ENCODE measurements at regions not wholly inside any gene's neighbourhood (a gene's known extent, or its start where the extent isn't known, plus 50 kb on each side); places are given as distances from the start of the nearest gene placed in this dataset.
"Not testable (repeated sequence)": the region's sequence is repeated elsewhere in the genome, so short reads cannot be mapped to it uniquely, and the experiment has no call there.

- no peaks in the 10 kb centered on the region for H3K9me3 Mint-ChIP-seq (ENCODE audit: low read depth)
- no peak for TF ChIP-seq CTCF (IDR thresholded peaks at IDR 0.05; ENCODE audit: unreplicated experiment)
- no peaks in the 10 kb centered on the region for H3K27me3 Mint-ChIP-seq
- H3K4me1 Mint-ChIP-seq (ENCODE audit: low read depth) = no peaks in the 10 kb centered on the region
- H3K36me3 Mint-ChIP-seq (ENCODE audit: insufficient read depth) = no peaks in the 10 kb centered on the region
- H3K27ac Mint-ChIP-seq = no peak overlapping the region
- no peak for DNase-seq (ENCODE audit: low spot score, unreplicated experiment)
- no peak overlapping the region for H3K4me3 Mint-ChIP-seq (ENCODE audit: low read depth)
Measured at GRCh38 chr1:198848206-198848605, 209.4 kb downstream of the PTPRC start.

DNA sequence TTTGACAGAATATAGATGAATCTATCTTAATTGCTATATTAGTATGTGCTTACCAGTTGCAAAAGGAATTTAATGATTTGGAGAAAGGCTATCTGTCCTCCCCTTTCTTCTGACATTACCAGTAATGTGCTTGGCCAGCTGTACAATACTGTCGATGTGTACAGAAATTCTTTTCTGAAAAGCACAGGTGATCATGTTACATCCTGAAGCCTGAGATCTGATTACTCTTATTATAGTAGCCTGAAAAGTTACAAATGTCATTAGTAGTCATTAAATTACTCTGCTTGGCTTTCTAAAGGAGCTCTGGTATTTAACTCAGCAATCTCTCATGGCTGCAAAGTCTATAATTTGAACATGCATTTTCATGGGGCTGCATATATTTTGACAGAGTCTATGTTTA, 209.8 kb downstream of the PTPRC start:
- Mint-ChIP-seq H3K36me3 (ENCODE audit: insufficient read depth) (no peaks in the 10 kb centered on the region), H3K27me3 (no peaks in the 10 kb centered on the region), H3K27ac (no peak overlapping the region), H3K4me3 (ENCODE audit: low read depth) (no peak overlapping the region), H3K9me3 (ENCODE audit: low read depth) (no peaks in the 10 kb centered on the region), H3K4me1 (ENCODE audit: low read depth) (no peaks in the 10 kb centered on the region)
- DNase-seq (ENCODE audit: low spot score, unreplicated experiment) = no peak
- TF ChIP-seq CTCF (IDR thresholded peaks at IDR 0.05; ENCODE audit: unreplicated experiment) = no peak

DNA sequence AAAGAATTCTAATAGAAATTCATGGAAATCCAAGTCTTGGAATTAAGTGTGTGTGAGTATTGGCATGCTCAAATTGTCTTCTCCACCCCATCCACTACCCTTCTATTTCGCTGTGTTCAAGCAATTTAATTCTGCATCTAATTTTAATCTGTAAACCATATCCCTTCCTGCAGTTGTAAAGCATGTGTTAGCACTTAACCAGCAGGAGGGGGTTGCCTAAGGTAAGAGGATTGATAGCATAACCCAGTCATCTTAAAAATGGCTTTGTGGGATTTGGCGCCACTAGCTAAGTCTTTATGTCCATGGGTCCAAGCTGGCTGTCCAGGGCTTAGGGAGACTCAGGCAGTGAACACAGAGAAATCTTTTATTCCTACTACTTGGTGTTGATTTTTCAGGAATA, 210.3 kb downstream of the PTPRC start:
- TF ChIP-seq CTCF (IDR thresholded peaks at IDR 0.05; ENCODE audit: unreplicated experiment) = no peak
- no peaks in the 10 kb centered on the region for H3K36me3 Mint-ChIP-seq (ENCODE audit: insufficient read depth)
- H3K4me3 Mint-ChIP-seq (ENCODE audit: low read depth) = no peak overlapping the region

GRCh38 chr1:198850196-198850595, 211.4 kb downstream of the PTPRC start:
- DNase-seq (ENCODE audit: low spot score, unreplicated experiment) = no peak
- Mint-ChIP-seq H3K4me1 (ENCODE audit: low read depth) (no peaks in the 10 kb centered on the region), H3K36me3 (ENCODE audit: insufficient read depth) (no peaks in the 10 kb centered on the region), H3K27me3 (no peaks in the 10 kb centered on the region), H3K27ac (no peak overlapping the region), H3K9me3 (ENCODE audit: low read depth) (no peaks in the 10 kb centered on the region), H3K4me3 (ENCODE audit: low read depth) (no peak overlapping the region)
- no peak for TF ChIP-seq CTCF (IDR thresholded peaks at IDR 0.05; ENCODE audit: unreplicated experiment)

More for the DNA sequence above, 210.3 kb downstream of the PTPRC start:
- Mint-ChIP-seq H3K27ac (no peak overlapping the region), H3K27me3 (no peaks in the 10 kb centered on the region), H3K4me1 (ENCODE audit: low read depth) (no peaks in the 10 kb centered on the region), H3K9me3 (ENCODE audit: low read depth) (no peaks in the 10 kb centered on the region)
- no peak for DNase-seq (ENCODE audit: low spot score, unreplicated experiment)

DNA sequence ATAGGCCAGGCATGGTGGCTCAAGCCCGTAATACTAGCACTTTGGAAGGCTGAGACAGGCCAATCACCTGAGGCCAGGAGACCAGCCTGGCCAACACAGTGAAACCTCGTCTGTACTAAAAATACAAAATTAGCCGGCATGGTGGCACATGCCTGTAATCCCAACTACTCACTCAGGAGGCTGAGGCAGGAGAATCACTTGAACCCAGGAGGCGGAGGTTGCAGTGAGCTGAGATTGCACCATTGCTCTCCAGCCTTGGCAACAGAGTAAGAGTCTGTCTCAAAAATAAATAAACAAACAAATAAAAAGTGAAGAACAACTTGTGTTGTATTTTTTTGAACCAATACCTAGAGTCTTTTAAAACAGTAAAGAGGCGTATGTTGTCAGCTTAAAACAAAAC, 212.1 kb downstream of the PTPRC start:
- not testable (repeated sequence) for H3K27ac Mint-ChIP-seq; H3K4me3 Mint-ChIP-seq (ENCODE audit: low read depth); H3K9me3 Mint-ChIP-seq (ENCODE audit: low read depth); H3K4me1 Mint-ChIP-seq (ENCODE audit: low read depth); H3K36me3 Mint-ChIP-seq (ENCODE audit: insufficient read depth); H3K27me3 Mint-ChIP-seq; DNase-seq (ENCODE audit: low spot score, unreplicated experiment)

- TF ChIP-seq CTCF (IDR thresholded peaks at IDR 0.05; ENCODE audit: unreplicated experiment) = no peak
- Mint-ChIP-seq H3K9me3 (ENCODE audit: low read depth) (no peaks in the 10 kb centered on the region), H3K27ac (no peak overlapping the region), H3K27me3 (no peaks in the 10 kb centered on the region), H3K4me3 (ENCODE audit: low read depth) (no peak overlapping the region), H3K4me1 (ENCODE audit: low read depth) (peaks cover 2% of the 10 kb centered on the region), H3K36me3 (ENCODE audit: insufficient read depth) (no peaks in the 10 kb centered on the region)
- no peak for DNase-seq (ENCODE audit: low spot score, unreplicated experiment)
Measured at GRCh38 chr1:198856601-198857000, 217.8 kb downstream of the PTPRC start.
